Endothelial cell (in vitro differentiated cells): ENCODE measurements at regions not wholly inside any gene's neighbourhood (a gene's known extent, or its start where the extent isn't known, plus 50 kb on each side); places are given as distances from the start of the nearest gene placed in this dataset.
"Not testable (repeated sequence)": the region's sequence is repeated elsewhere in the genome, so short reads cannot be mapped to it uniquely, and the experiment has no call there.

Experiments used
- DNase-seq: peaks from one replicate; pipeline ENCODE4 v3.0.0; 2021; ENCODE audit warnings: low spot score
- H3K27ac Mint-ChIP-seq: one replicate; pipeline ENCODE4 v1.8.0; 2021; ENCODE audit warnings: mixed read lengths, inconsistent platforms; ENCODE audit not compliant: unreplicated experiment
- H3K27me3 Mint-ChIP-seq: one replicate; pipeline ENCODE4 v1.8.0; 2021; ENCODE audit warnings: mild to moderate bottlenecking, moderate library complexity, mixed read lengths, inconsistent platforms; ENCODE audit not compliant: unreplicated experiment
- H3K36me3 Mint-ChIP-seq: one replicate; pipeline ENCODE4 v1.8.0; 2021; ENCODE audit warnings: mild to moderate bottlenecking, low read depth, mixed read lengths, inconsistent platforms; ENCODE audit not compliant: unreplicated experiment
- H3K4me1 Mint-ChIP-seq: one replicate; pipeline ENCODE4 v1.8.0; 2021; ENCODE audit warnings: mild to moderate bottlenecking, mixed read lengths, inconsistent platforms; ENCODE audit not compliant: unreplicated experiment
- H3K4me3 Mint-ChIP-seq: one replicate; pipeline ENCODE4 v1.8.0; 2021; ENCODE audit warnings: mild to moderate bottlenecking, mixed read lengths, inconsistent platforms; ENCODE audit not compliant: unreplicated experiment
- H3K9me3 Mint-ChIP-seq: one replicate; pipeline ENCODE4 v1.8.0; 2021; ENCODE audit warnings: mixed read lengths, inconsistent platforms; ENCODE audit not compliant: unreplicated experiment
- TF ChIP-seq, protein P1 (sequence below): fragments of 200-600 bp; sonication (generic); IDR thresholded peaks from one replicate; pipeline ENCODE4 v1.5.0; 2021; ENCODE audit warnings: antibody characterized with exemption; ENCODE audit not compliant: unreplicated experiment

- TF ChIP-seq, protein P1, sequence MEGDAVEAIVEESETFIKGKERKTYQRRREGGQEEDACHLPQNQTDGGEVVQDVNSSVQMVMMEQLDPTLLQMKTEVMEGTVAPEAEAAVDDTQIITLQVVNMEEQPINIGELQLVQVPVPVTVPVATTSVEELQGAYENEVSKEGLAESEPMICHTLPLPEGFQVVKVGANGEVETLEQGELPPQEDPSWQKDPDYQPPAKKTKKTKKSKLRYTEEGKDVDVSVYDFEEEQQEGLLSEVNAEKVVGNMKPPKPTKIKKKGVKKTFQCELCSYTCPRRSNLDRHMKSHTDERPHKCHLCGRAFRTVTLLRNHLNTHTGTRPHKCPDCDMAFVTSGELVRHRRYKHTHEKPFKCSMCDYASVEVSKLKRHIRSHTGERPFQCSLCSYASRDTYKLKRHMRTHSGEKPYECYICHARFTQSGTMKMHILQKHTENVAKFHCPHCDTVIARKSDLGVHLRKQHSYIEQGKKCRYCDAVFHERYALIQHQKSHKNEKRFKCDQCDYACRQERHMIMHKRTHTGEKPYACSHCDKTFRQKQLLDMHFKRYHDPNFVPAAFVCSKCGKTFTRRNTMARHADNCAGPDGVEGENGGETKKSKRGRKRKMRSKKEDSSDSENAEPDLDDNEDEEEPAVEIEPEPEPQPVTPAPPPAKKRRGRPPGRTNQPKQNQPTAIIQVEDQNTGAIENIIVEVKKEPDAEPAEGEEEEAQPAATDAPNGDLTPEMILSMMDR = no peak
- H3K27ac Mint-ChIP-seq = no peak overlapping the region
- peaks cover 5% of the 10 kb centered on the region for H3K9me3 Mint-ChIP-seq
- no peak overlapping the region for H3K4me3 Mint-ChIP-seq
- H3K36me3 Mint-ChIP-seq = peaks cover 3% of the 10 kb centered on the region
- no peak for DNase-seq
- H3K27me3 Mint-ChIP-seq = peaks cover 4% of the 10 kb centered on the region
- no peaks in the 10 kb centered on the region for H3K4me1 Mint-ChIP-seq
Measured at GRCh38 chr1:224820341-224820740, 109.1 kb upstream of the DNAH14 start.

DNA sequence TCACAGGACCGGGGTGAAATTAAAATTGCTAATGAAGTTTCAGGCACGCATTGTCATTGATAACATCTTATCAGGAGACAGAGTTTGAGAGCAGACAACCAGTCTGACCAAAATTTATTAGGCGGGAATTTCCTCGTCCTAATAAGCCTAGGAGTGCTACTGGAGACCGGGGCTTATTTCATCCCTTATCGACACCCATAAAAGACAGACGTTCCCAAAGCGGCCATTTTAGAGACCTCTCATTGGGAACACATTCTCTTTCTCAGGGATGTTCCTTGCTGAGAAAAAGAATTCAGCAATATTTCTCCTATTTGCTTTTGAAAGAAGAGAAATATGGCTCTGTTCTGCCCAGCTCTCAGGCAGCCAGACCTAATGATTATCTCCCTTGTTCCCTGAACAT is 107.7 kb upstream of the DNAH14 start:
- H3K27me3 Mint-ChIP-seq, H3K4me1 Mint-ChIP-seq, DNase-seq, H3K27ac Mint-ChIP-seq, H3K36me3 Mint-ChIP-seq, H3K4me3 Mint-ChIP-seq, H3K9me3 Mint-ChIP-seq: not testable (repeated sequence)

DNA sequence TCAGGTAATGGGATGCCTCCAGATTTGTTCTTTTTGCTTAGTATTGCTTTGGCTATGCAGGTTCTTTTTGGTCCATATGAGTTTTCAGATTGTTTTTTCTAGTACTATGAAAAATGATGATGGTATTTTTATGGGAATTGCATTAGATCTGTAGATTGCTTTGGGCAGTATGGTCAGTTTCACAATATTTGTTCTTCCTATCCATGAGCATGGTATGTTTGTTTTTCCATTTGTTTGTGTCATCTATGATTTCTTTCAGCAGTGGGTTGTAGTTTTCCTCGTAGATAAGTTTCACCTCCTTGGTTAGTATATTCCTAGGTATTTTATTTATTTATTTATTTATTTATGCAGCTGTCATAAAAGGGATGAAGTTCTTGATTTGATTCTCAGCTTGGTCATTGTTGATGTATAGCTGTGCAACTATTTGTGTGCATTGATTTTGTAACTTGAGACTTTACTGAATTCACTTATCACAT is 103.9 kb upstream of the DNAH14 start:
- no peak for DNase-seq
- Mint-ChIP-seq H3K27ac (no peak overlapping the region), H3K4me3 (no peak overlapping the region), H3K27me3 (peaks cover 5% of the 10 kb centered on the region), H3K9me3 (peaks cover 5% of the 10 kb centered on the region), H3K36me3 (no peaks in the 10 kb centered on the region), H3K4me1 (no peaks in the 10 kb centered on the region)
- TF ChIP-seq, protein P1 = no peak

DNA sequence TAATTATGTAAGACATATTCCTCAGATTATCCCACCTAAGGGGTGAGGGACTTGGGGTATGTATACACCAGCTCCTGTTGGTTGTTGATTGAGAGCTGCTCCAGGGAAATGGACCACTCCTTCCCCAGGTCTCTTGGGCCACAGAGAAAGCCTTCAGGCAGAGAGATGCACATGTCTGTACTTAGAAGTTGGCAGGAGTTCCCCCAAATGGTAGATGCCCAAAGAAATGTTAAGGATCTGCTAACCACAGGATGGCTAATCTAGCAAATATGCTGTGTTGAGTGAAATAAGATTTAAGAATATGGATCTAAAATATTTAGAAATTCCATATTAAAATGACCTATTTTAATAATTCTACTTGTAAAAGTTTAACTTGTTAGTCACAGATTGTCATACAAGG is 100.8 kb upstream of the DNAH14 start:
- Mint-ChIP-seq H3K4me3 (no peak overlapping the region), H3K4me1 (no peaks in the 10 kb centered on the region)
- DNase-seq = no peak

GRCh38 chr1:224831501-224831900 is 98.0 kb upstream of the DNAH14 start:
- Mint-ChIP-seq H3K27me3 (peaks cover 1% of the 10 kb centered on the region), H3K36me3 (peaks cover 4% of the 10 kb centered on the region), H3K4me3 (no peak overlapping the region), H3K27ac (no peak overlapping the region), H3K9me3 (no peaks in the 10 kb centered on the region), H3K4me1 (no peaks in the 10 kb centered on the region)
- DNase-seq = no peak
- TF ChIP-seq, protein P1 = no peak

More for the DNA sequence above, 100.8 kb upstream of the DNAH14 start:
- H3K9me3 Mint-ChIP-seq = peaks cover 5% of the 10 kb centered on the region
- TF ChIP-seq, protein P1 = no peak
- peaks cover 4% of the 10 kb centered on the region for H3K27me3 Mint-ChIP-seq
- H3K27ac Mint-ChIP-seq = no peak overlapping the region
- peaks cover 3% of the 10 kb centered on the region for H3K36me3 Mint-ChIP-seq

GRCh38 chr1:224839648-224840300 is 89.7 kb upstream of the DNAH14 start:
- not testable (repeated sequence) for H3K36me3 Mint-ChIP-seq, DNase-seq, H3K27ac Mint-ChIP-seq, H3K9me3 Mint-ChIP-seq, H3K4me3 Mint-ChIP-seq, H3K4me1 Mint-ChIP-seq, H3K27me3 Mint-ChIP-seq

GRCh38 chr1:224841803-224842202 is 87.7 kb upstream of the DNAH14 start:
- not testable (repeated sequence) for DNase-seq, H3K27ac Mint-ChIP-seq, H3K36me3 Mint-ChIP-seq, H3K4me3 Mint-ChIP-seq, H3K27me3 Mint-ChIP-seq, H3K4me1 Mint-ChIP-seq, H3K9me3 Mint-ChIP-seq
